Kidney (tissue), 13 donors: ENCODE measurements at regions not wholly inside any gene's neighbourhood (a gene's known extent, or its start where the extent isn't known, plus 50 kb on each side); places are given as distances from the start of the nearest gene placed in this dataset.

Experiments used
- DNase-seq, 5 donors: peaks; one replicate each; pipeline ENCODE4 v3.0.0-alpha.2; 2013 to 2020
- FAIRE-seq: peaks from 2 replicates; lab custom pipeline; 2012; peaks lifted over from hg19 to GRCh38; lab: Jason Lieb, UNC
- H3K27ac ChIP-seq, 2 donors: one replicate each; pipeline ENCODE4 v1.7.0; 2013; ENCODE audit warnings: low read depth in 2 of 2, low read length in 2 of 2, inconsistent platforms in 1 of 2
- H3K27me3 ChIP-seq: one replicate; pipeline ENCODE4 v1.7.1; 2013; ENCODE audit warnings: low read length, inconsistent platforms; ENCODE audit not compliant: control insufficient read depth, insufficient read depth
- H3K36me3 ChIP-seq, 3 donors: one replicate each; pipeline versions ENCODE4 v1.7.0 to v1.7.1; 2013; ENCODE audit warnings: low read length in 3 of 3, control low read depth in 1 of 3, inconsistent platforms in 1 of 3; ENCODE audit not compliant: insufficient read depth in 3 of 3, control insufficient read depth in 2 of 3
- H3K4me1 ChIP-seq, 3 donors: one replicate each; pipeline versions ENCODE4 v1.7.0 to v1.7.1; 2013; ENCODE audit warnings: low read length in 3 of 3, inconsistent platforms in 1 of 3, low read depth in 1 of 3; ENCODE audit not compliant: control insufficient read depth in 2 of 3, insufficient read depth in 2 of 3
- H3K4me3 ChIP-seq, 3 donors: one replicate each; pipeline versions ENCODE4 v1.7.0 to v1.8.1; 2013; ENCODE audit warnings: low read length in 3 of 3, control low read depth in 1 of 3, inconsistent platforms in 1 of 3
- H3K9ac ChIP-seq, 3 donors: one replicate each; pipeline versions ENCODE4 v1.7.0 to v1.7.1; 2013; ENCODE audit warnings: low read length in 3 of 3, control low read depth in 1 of 3, inconsistent platforms in 1 of 3
- H3K9me3 ChIP-seq, 3 donors: one replicate each; pipeline versions ENCODE4 v1.7.0 to v1.7.1; 2013; ENCODE audit warnings: low read length in 3 of 3, control low read depth in 1 of 3, inconsistent platforms in 1 of 3; ENCODE audit not compliant: control insufficient read depth in 2 of 3, insufficient read depth in 1 of 3
- intact Hi-C: fragments of 100-400 bp; cut with DNase I; formaldehyde crosslinking; loops from one replicate; pipeline ENCODE4 v1.11.1; 2022
- TF ChIP-seq, protein P1 (sequence below): IDR thresholded peaks from 3 replicates; pipeline ENCODE4 v1.5.1; 2012; ENCODE audit warnings: mild to moderate bottlenecking, moderate library complexity, borderline replicate concordance; ENCODE audit not compliant: insufficient read depth; ENCODE audit errors: extremely low read depth
- donor health status: control.
- donor health status: control.
- donor health status: control.
- donor health status: control.
- donor health status: control.
- donor health status: DM: yes; HTN: yes; CAD: no.
- donor health status: Normal renal cell carcinoma (clear cell type).

DNA sequence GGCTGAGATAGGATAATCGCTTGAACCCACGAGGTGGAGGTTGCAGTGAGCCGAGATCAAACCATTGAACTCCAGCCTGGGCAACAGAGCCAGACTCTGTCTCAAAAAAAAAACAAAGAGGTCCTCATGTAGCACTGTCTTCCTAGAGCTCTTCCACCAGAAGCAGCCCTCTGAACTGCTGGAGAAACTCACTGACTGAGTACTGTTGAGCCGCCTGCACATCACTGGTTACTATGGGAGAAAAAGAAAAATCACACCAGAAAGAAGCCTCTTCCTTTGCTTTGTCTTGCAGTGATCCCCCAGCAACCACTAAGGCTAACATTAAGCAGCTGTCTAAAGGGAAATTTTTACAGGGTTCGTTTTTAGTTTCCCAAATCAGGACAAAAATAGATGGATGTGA is 112.9 kb upstream of the LYPLAL1 start:
- no peaks in the 10 kb centered on the region for H3K9me3 ChIP-seq
- H3K27ac ChIP-seq: no peak overlapping the region
- intact Hi-C loops: no loop called here
- H3K9ac ChIP-seq: no peak overlapping the region
- no peak overlapping the region for H3K4me3 ChIP-seq
- DNase-seq (no peak), FAIRE-seq (no peak)
- no peaks in the 10 kb centered on the region for H3K36me3 ChIP-seq
- H3K4me1 ChIP-seq: no peaks in the 10 kb centered on the region
- TF ChIP-seq, protein P1, sequence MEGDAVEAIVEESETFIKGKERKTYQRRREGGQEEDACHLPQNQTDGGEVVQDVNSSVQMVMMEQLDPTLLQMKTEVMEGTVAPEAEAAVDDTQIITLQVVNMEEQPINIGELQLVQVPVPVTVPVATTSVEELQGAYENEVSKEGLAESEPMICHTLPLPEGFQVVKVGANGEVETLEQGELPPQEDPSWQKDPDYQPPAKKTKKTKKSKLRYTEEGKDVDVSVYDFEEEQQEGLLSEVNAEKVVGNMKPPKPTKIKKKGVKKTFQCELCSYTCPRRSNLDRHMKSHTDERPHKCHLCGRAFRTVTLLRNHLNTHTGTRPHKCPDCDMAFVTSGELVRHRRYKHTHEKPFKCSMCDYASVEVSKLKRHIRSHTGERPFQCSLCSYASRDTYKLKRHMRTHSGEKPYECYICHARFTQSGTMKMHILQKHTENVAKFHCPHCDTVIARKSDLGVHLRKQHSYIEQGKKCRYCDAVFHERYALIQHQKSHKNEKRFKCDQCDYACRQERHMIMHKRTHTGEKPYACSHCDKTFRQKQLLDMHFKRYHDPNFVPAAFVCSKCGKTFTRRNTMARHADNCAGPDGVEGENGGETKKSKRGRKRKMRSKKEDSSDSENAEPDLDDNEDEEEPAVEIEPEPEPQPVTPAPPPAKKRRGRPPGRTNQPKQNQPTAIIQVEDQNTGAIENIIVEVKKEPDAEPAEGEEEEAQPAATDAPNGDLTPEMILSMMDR: no peak
- H3K27me3 ChIP-seq: no peaks in the 10 kb centered on the region

DNA sequence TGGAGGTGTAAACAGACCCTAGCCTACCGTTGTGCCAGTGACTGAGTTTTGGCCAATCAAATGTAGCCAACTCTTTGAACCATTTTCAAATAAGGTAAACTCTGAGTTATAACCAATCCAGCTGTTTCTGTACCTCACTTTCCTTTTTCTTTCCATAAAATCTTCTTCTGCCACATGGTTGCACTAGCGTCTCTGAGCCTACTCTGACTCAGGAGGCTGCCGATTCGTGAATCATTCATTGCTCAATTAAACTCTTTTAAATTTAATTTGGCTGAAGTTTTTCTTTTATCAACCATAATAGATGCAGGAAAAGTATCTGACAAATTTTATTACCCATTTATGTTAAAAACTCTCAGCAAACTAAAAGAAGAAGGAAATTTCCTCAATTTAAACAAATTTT is 111.5 kb upstream of the LYPLAL1 start:
- no peaks in the 10 kb centered on the region for H3K9me3 ChIP-seq
- DNase-seq: no peak
- FAIRE-seq: no peak
- no peak overlapping the region for H3K27ac ChIP-seq
- no peaks in the 10 kb centered on the region for H3K4me1 ChIP-seq
- intact Hi-C loops: no loop called here
- TF ChIP-seq, protein P1: no peak
- H3K27me3 ChIP-seq: no peaks in the 10 kb centered on the region
- H3K36me3 ChIP-seq: no peaks in the 10 kb centered on the region
- H3K4me3 ChIP-seq: no peak overlapping the region
- no peak overlapping the region for H3K9ac ChIP-seq

DNA sequence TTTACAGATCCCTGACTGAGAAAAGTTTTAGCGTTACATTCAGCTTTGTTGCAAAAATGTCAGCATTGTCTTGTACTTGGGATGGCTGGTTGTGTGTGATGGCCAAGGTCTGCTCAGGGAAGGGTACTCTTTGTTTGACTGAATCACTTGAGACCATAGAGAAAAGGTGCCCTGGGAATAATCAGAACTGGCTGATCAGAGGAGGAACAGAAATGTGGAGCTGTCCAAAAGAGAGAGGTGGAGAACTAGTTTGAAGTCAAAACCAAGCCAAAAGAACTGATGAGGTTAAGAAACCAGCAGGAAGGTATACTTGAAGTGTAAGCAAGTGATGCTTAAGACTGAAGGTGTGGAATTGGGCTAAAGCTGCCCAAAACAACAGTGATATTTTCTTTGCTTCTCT is 107.6 kb upstream of the LYPLAL1 start:
- Histone ChIP-seq H3K36me3 (no peaks in the 10 kb centered on the region), H3K27me3 (no peaks in the 10 kb centered on the region), H3K4me1 (no peaks in the 10 kb centered on the region), H3K27ac (no peak overlapping the region), H3K4me3 (no peak overlapping the region), H3K9me3 (no peaks in the 10 kb centered on the region), H3K9ac (no peak overlapping the region)
- DNase-seq (peak in 1 of 5 donors; percentile 10), FAIRE-seq (no peak)
- intact Hi-C loops: no loop called here
- TF ChIP-seq, protein P1: no peak
